DOHH2 (cell line): ENCODE measurements at regions not wholly inside any gene's neighbourhood (a gene's known extent, or its start where the extent isn't known, plus 50 kb on each side); places are given as distances from the start of the nearest gene placed in this dataset.

Experiments used
- EZH2phosphoT487 ChIP-seq: fragments of 200-600 bp; sonication (generic); IDR thresholded peaks from 2 replicates; pipeline ENCODE4 v1.6.1; 2017; ENCODE audit warnings: borderline replicate concordance, mild to moderate bottlenecking, antibody characterized with exemption, low read length, moderate library complexity, mixed read lengths
- TF ChIP-seq, protein P1 (sequence below): fragments of 200-600 bp; sonication (generic); IDR thresholded peaks from one replicate; pipeline ENCODE4 v1.5.1; 2014; ENCODE audit warnings: antibody characterized with exemption, mild to moderate bottlenecking, low read depth, low read length; ENCODE audit not compliant: poor library complexity, severe bottlenecking

DNA sequence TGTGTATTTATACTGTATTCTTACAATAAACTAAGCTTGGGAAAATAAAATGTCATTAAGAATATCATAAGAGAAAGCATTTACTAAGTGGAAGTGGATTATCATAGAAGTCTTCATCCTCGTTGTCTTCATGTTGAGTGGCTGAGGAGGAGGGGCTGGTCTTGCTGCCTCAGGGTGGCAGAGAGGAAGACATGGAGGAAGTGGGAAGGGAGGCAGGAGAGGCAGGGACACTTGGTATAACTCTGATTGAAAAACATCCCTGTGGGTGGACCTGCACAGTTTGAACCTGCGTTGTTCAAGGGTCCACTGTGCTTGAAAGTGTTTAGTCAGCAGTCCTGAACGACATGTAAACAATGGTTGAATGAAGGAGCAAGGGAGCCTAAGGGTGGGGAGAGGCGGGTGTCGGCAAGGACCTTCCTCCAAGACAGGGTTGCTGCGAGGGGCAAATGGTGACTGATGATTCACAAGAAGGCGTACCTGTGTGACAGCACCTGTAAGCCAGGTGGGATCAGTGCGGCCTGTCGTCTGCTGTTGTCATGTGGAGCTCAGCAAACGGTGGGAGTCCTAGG, 103.8 kb upstream of the KLF13 start:
- TF ChIP-seq, protein P1, sequence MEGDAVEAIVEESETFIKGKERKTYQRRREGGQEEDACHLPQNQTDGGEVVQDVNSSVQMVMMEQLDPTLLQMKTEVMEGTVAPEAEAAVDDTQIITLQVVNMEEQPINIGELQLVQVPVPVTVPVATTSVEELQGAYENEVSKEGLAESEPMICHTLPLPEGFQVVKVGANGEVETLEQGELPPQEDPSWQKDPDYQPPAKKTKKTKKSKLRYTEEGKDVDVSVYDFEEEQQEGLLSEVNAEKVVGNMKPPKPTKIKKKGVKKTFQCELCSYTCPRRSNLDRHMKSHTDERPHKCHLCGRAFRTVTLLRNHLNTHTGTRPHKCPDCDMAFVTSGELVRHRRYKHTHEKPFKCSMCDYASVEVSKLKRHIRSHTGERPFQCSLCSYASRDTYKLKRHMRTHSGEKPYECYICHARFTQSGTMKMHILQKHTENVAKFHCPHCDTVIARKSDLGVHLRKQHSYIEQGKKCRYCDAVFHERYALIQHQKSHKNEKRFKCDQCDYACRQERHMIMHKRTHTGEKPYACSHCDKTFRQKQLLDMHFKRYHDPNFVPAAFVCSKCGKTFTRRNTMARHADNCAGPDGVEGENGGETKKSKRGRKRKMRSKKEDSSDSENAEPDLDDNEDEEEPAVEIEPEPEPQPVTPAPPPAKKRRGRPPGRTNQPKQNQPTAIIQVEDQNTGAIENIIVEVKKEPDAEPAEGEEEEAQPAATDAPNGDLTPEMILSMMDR = no peak
- no peak for TF ChIP-seq EZH2phosphoT487
